GM10266 (cell line): ENCODE measurements at regions not wholly inside any gene's neighbourhood (a gene's known extent, or its start where the extent isn't known, plus 50 kb on each side); places are given as distances from the start of the nearest gene placed in this dataset.
"Not testable (repeated sequence)": the region's sequence is repeated elsewhere in the genome, so short reads cannot be mapped to it uniquely, and the experiment has no call there.

Source experiments
- DNase-seq: peaks from one replicate; pipeline ENCODE4 v3.0.0; 2012; ENCODE audit errors: extremely low spot score
- CTCF ChIP-seq: IDR thresholded peaks from 2 replicates; pipeline ENCODE4 v1.5.1; 2012; ENCODE audit warnings: mild to moderate bottlenecking, low read depth; ENCODE audit not compliant: control insufficient read depth, insufficient read depth; ENCODE audit errors: missing control alignments

- TF ChIP-seq CTCF: no peak
- no peak for DNase-seq
These were observed 1058.9 kb downstream of the GALC start for GRCh38 chr14:86933958-86934595.

DNA sequence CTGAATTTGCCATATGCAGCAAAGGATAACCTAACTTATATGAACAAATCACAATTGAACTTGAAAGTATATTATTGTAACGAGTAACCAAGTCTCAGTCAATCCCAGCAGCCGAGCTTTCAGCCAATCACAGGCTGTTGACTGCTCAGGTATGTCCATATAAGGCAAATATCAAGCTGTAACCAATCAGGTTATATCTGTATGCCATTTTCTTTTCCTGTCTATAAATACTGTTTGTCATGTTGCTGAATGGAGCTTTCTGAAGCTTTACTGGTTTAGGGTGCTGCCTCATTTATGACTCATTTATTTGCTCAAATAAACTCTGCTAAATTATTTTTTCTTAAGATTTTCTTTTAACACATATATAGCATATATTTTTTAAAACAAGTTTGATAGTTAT is 1059.5 kb downstream of the GALC start:
- no peak for TF ChIP-seq CTCF
- DNase-seq: no peak

DNA sequence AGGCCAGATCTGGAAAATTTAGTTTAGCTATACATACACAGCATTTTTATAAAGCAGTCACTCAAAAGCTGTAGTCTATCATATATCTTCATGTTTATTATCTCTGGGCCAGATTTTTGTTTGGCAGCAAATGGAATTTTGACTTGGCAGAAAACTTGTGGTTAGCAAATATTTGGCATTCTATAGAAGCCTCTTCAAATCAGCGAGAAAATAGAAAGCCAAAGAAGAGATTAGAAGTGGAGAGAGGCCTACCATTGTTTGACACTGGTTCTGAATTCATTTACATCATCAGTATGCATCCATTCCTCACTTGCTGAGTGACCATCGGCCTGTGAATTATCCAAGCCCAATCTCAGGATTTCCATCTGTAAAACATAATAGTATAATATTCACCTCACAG is 1077.6 kb downstream of the GALC start:
- no peak for TF ChIP-seq CTCF

DNA sequence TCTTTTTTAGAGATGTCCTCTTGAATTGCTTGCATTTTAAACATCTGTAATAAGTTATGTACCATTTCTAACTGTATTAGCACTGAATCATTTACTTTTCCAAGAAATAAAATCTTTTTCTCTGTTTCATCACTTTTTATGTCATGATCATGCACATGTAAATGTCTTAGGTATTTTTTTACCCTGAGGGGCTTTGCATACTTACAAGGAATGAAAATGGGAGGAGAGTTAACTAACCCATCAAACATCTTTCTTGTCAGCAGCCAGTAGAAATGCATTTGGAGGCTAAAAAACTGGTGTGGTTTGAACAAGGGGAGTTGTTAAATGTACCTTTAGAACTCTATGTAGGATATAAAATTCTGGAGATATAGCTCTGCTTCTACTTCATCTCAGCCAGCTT is 1080.3 kb downstream of the GALC start:
- DNase-seq: no peak

More for the DNA sequence above, 1077.6 kb downstream of the GALC start:
- DNase-seq: no peak

GRCh38 chr14:86911486-86911885 is 1081.5 kb downstream of the GALC start:
- DNase-seq: no peak
- no peak for TF ChIP-seq CTCF

More for the DNA sequence above, 1080.3 kb downstream of the GALC start:
- no peak for TF ChIP-seq CTCF

- DNase-seq: not testable (repeated sequence)
These were observed 1087.5 kb downstream of the GALC start for GRCh38 chr14:86905386-86905926.

GRCh38 chr14:86902176-86902950 is 1090.6 kb downstream of the GALC start:
- no peak for TF ChIP-seq CTCF
- DNase-seq: no peak
